ENCODE measurements at regions not wholly inside any gene's neighbourhood (a gene's known extent, or its start where the extent isn't known, plus 50 kb on each side); places are given as distances from the start of the nearest gene placed in this dataset.

DNA sequence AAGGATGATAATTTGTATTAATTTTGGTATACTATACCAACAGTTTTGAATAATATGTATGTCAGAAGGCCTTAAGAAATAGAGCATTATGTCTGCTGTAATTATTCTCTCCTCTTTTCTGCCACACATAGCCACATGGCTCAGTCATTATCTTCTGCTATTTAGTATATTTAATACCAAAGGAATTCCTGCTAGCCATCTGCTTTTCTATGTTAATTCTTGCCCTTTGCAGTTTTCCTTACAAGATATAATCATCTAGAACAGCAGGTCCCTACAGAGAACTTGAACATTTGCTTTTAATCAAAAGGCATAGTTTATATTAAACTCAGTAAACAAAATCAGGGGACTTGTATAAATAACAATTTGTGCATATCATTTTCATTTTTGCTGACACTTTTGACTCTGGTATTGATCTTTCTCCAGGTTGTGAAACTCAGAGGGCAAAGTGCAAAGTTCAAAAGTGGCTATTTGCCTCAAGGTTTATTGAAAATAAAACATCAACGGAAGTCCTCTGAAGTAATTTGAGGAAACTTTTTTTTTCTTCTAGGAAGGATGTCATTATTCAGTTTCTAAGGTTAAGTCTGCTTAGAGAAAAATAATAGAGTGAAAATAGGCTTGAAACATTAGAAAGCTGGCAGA lies 702.0 kb downstream of the KCNJ2 start:
- Histone ChIP-seq H3K27me3 (no peaks in the 10 kb centered on the region), H3K27ac (no peak overlapping the region), H3K36me3 (no peaks in the 10 kb centered on the region), H3K4me3 (no peak overlapping the region), H3K9me3 (no peaks in the 10 kb centered on the region), H3K4me1 (no peaks in the 10 kb centered on the region)
- intact Hi-C loops (cut with DNase I), result no loop called here
- DNase-seq (ENCODE audit: extremely low spot score in 2 of 2), result no peak
- TF ChIP-seq POLR2A (IDR thresholded peaks at IDR 0.05) (no peak), POLR2AphosphoS5 (IDR thresholded peaks at IDR 0.05; ENCODE audit: insufficient read depth in 1 of 2, low read depth in 1 of 2) (no peak)
- TF ChIP-seq, protein P1, sequence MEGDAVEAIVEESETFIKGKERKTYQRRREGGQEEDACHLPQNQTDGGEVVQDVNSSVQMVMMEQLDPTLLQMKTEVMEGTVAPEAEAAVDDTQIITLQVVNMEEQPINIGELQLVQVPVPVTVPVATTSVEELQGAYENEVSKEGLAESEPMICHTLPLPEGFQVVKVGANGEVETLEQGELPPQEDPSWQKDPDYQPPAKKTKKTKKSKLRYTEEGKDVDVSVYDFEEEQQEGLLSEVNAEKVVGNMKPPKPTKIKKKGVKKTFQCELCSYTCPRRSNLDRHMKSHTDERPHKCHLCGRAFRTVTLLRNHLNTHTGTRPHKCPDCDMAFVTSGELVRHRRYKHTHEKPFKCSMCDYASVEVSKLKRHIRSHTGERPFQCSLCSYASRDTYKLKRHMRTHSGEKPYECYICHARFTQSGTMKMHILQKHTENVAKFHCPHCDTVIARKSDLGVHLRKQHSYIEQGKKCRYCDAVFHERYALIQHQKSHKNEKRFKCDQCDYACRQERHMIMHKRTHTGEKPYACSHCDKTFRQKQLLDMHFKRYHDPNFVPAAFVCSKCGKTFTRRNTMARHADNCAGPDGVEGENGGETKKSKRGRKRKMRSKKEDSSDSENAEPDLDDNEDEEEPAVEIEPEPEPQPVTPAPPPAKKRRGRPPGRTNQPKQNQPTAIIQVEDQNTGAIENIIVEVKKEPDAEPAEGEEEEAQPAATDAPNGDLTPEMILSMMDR (IDR thresholded peaks at IDR 0.05), result no peak

DNA sequence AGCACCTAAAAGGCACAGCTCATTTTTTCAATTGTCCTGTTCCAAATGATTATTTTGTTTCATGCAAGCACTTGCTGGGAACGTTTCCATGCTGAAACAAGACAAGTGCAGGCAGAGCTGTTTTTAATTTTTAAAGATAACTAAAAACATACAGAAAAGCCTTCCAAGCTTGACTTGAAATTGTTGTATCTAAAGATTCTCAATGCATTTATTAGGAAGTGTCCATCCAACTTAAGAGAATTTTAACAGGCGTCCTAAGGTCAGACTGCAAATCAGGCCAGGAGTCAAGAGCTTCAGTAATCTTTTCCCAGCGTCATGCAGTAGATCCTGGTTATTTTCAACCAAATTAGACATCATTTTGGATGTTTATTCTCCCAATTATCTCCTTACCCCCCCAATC lies 702.8 kb downstream of the KCNJ2 start:
- intact Hi-C loops (cut with DNase I), result no loop called here
- TF ChIP-seq, protein P1 (IDR thresholded peaks at IDR 0.05), result no peak
- TF ChIP-seq POLR2AphosphoS5 (IDR thresholded peaks at IDR 0.05; ENCODE audit: insufficient read depth in 1 of 2, low read depth in 1 of 2) (no peak), POLR2A (IDR thresholded peaks at IDR 0.05) (no peak)
- no peak for DNase-seq (ENCODE audit: extremely low spot score in 2 of 2)
- Histone ChIP-seq H3K27ac (no peak overlapping the region), H3K4me3 (no peak overlapping the region), H3K9me3 (no peaks in the 10 kb centered on the region), H3K27me3 (no peaks in the 10 kb centered on the region), H3K4me1 (no peaks in the 10 kb centered on the region), H3K36me3 (no peaks in the 10 kb centered on the region)

DNA sequence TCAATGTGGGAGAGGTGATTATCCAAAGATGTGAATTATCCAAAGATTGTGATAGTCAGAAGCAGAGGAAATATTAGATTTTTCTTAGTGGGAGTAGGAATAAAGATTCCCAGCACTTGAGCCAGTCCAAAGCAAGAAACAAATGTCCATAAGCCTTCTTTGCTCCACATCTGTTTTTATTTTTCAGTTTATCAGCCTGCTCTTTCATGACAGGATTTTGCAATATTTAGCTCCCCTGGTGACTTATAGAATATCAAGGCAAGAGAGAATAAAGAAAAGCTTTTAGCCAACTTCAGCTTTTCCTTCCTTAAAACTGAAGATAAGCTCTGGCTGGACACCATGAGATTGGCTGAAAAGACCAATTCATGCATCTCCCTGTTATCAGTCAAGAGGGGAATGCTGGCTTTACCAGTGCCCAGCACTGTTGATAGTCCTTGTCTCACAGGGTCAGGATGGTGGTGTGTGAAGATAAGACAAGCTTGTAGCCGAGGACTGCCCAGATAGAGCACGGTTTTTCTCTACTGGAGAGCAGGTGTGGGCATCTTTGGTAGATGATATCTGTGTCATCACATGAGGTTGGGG lies 706.5 kb downstream of the KCNJ2 start:
- no peaks in the 10 kb centered on the region for H3K36me3 ChIP-seq
- no peak for DNase-seq (ENCODE audit: extremely low spot score in 2 of 2)

DNA sequence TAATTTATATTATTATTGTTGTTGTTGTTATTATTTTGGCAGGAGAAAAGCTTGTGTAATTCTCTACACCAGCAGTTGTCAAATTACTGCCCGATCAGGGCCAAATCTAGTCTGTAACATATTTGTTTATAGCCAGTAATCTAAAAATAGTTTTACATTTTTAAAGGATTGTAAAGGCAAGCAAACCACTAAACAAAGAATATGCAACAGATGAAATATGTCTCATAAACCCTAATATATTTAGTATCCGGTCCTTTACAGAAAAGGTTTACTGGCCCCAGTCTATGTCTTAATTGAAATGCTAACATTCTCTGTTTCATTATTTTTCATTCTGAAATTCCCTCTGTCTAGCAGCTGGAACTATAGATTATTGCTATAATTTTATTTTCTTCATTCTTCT lies 709.5 kb downstream of the KCNJ2 start:
- H3K36me3 ChIP-seq, result no peaks in the 10 kb centered on the region
- no peak for DNase-seq (ENCODE audit: extremely low spot score in 2 of 2)
- H3K27me3 ChIP-seq, result no peaks in the 10 kb centered on the region
- no peak overlapping the region for H3K4me3 ChIP-seq
- TF ChIP-seq POLR2AphosphoS5 (IDR thresholded peaks at IDR 0.05; ENCODE audit: insufficient read depth in 1 of 2, low read depth in 1 of 2), result no peak
- TF ChIP-seq POLR2A (IDR thresholded peaks at IDR 0.05), result no peak
- TF ChIP-seq, protein P1 (IDR thresholded peaks at IDR 0.05), result no peak
- H3K27ac ChIP-seq, result no peak overlapping the region
- H3K9me3 ChIP-seq, result no peaks in the 10 kb centered on the region
- H3K4me1 ChIP-seq, result no peaks in the 10 kb centered on the region
- intact Hi-C loops (cut with DNase I), result no loop called here

More for the DNA sequence above, 706.5 kb downstream of the KCNJ2 start:
- intact Hi-C loops (cut with DNase I), result no loop called here
- no peak overlapping the region for H3K27ac ChIP-seq
- H3K27me3 ChIP-seq, result no peaks in the 10 kb centered on the region
- H3K9me3 ChIP-seq, result no peaks in the 10 kb centered on the region
- H3K4me3 ChIP-seq, result no peak overlapping the region
- H3K4me1 ChIP-seq, result no peaks in the 10 kb centered on the region
- TF ChIP-seq POLR2A (IDR thresholded peaks at IDR 0.05) (no peak), POLR2AphosphoS5 (IDR thresholded peaks at IDR 0.05; ENCODE audit: insufficient read depth in 1 of 2, low read depth in 1 of 2) (no peak)
- TF ChIP-seq, protein P1 (IDR thresholded peaks at IDR 0.05), result no peak

DNA sequence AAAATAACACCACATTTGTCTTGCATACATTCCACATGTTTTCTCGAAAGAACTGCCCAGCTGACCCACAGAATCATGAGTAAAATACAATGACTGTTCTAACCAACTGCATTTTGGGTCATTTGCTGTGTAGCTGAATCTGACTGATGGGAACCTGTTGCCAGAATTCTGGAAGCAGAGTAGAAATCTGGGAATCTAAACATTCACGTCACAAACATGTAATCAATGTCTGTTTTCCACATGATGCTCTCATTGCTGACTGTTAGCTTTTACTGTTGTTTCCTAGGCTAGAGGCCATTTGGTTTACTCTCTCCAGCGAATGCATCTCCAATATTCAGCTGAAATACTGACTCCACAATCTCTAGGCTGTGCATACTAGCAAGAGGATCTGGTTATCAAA lies 710.1 kb downstream of the KCNJ2 start:
- Histone ChIP-seq H3K9me3 (no peaks in the 10 kb centered on the region), H3K27ac (no peak overlapping the region), H3K4me1 (no peaks in the 10 kb centered on the region), H3K4me3 (no peak overlapping the region), H3K36me3 (no peaks in the 10 kb centered on the region), H3K27me3 (no peaks in the 10 kb centered on the region)
- intact Hi-C loops (cut with DNase I), result no loop called here
- DNase-seq (ENCODE audit: extremely low spot score in 2 of 2), result no peak
- no peak for TF ChIP-seq POLR2AphosphoS5 (IDR thresholded peaks at IDR 0.05; ENCODE audit: insufficient read depth in 1 of 2, low read depth in 1 of 2)
- TF ChIP-seq, protein P1 (IDR thresholded peaks at IDR 0.05), result no peak
- TF ChIP-seq POLR2A (IDR thresholded peaks at IDR 0.05), result no peak

All from vagina (tissue), 2 donors.